HG02759 (cell line): ENCODE measurements at regions not wholly inside any gene's neighbourhood (a gene's known extent, or its start where the extent isn't known, plus 50 kb on each side); places are given as distances from the start of the nearest gene placed in this dataset.

Experiments used
- ATAC-seq: cut with Tn5 transposase; IDR thresholded peaks from one replicate; pipeline ENCODE4 v1.9.1; 2021; ENCODE audit warnings: mild to moderate bottlenecking, moderate library complexity; ENCODE audit not compliant: unreplicated experiment

DNA sequence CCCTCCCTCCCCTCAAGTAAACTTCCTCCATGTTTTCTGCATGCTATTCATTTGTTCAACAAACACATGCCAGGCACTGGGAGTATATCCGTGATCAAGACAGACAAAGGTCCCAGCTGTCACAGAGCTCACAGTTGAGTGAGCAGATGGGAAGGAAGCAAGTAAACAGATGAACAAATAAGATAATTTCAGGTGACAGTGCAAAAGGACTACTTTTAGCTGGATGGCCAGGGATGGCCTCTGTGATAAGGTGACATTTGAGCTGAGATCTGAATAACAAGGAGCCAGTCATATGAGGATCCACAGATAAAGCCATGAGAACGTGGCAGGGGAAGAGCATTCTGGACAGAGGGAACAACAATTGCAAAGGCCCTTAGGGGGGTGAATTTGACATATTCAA is 121.7 kb upstream of the RAD23B start:
- no peak for ATAC-seq

DNA sequence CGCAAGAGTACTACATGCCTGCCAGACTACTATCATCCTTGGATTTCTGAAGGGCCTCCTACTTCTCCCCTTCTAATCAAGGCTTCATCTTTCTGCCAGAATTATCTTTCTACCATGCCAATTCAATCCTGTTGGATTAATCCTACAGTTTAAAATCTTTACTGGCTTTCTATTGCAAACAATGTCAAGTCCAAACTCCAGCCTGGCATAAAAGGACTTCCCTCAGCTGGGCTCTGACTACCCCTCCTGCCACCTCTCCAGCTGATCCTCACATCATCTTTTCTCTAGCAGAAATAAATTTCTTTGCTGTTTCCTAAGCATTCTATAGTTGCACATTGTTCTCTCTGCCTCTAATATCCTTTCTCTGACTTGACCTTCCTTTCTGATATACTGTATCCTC is 119.7 kb upstream of the RAD23B start:
- no peak for ATAC-seq

DNA sequence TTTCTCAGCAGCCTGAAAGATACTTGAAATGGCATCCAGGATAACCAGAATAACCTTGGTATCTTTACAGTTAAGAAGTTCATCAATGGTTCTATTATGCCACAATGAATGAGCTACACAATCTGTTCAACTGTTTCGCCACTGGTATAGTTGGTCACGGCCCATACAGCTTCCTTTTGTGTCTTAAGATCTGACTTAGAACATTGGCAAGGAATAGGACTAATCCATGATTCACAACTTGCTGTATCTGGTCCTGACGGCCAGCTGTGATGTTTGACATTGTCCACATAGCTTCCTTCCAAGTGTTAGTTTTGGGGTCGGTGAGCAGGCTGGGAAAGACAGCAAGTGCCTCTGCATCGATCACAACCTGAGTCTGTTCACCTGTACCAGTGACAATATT is 113.3 kb upstream of the RAD23B start:
- no peak for ATAC-seq

DNA sequence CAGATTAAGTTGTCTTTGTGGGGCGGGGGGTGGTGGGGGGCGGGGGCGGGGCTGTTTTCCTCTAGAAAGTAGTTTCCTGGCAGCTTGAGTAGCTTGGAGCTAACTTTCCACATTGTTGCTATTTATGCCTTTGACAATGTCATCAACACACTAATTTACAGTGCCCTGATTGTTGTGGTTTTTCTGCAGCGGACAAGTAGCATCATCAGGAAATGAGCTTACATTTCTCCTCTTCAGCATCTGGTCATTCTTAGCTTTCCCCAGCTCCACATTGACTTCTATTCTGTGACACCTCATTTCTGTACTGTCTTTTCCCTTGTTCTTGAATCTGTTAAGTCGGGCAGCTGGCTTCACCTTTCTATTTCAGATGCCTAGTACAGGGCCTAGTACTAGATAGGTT is 112.3 kb upstream of the RAD23B start:
- no peak for ATAC-seq

DNA sequence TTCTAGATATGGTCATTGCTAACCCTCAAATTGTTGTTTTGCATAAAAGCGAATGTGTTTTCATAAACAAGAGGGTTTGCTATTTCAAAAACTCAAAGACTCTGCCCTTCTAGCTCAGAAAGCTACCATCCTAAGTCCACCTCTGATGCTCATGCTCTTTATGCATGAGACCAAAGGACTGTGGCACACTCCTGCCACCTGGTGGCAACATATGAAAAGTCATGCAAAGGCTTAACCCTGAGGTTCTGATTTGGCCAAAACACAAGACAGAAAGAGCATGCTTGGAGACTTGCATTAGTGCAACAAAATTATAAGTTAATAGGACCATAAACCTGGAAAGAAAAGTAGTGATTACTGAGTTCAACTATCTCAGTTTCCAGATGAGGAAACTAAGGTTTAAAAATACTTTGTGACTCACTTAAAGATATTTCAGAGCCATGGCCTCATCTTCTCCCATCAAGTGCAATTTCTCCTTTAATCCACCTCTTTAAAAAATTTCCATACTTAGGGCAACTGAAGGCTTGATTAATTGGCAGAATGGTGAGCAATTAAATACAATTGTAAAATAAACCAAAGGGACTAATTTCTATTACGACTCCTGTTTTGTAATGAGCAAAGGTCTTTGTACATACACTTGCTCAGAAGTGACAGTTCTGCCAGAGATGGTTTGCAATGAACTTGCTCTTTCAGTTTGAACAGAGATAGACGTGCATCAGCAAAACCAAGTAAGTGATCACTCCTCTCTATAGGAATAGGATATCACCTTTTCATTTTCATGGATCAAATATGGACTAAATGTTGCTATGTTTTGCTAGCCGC is 110.7 kb upstream of the RAD23B start:
- peak; percentile 65 for ATAC-seq

DNA sequence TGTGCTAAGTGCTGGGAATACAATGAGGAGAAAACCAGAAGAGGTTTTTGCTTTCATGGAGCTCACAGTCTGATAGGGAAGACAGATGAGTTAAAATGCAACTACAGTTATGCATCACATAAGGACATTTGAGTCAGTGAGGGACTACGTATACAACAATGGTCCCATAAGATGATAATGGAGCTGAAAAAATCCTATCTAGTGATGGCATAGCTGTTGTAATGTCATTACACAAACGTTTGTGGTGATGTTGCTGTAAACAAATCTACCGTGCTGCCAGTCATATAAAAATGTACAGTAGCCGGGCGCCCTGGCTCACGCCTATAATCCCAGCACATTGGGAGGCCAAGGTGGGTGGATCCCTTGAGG is 110.1 kb upstream of the RAD23B start:
- ATAC-seq, result peak; percentile 44

DNA sequence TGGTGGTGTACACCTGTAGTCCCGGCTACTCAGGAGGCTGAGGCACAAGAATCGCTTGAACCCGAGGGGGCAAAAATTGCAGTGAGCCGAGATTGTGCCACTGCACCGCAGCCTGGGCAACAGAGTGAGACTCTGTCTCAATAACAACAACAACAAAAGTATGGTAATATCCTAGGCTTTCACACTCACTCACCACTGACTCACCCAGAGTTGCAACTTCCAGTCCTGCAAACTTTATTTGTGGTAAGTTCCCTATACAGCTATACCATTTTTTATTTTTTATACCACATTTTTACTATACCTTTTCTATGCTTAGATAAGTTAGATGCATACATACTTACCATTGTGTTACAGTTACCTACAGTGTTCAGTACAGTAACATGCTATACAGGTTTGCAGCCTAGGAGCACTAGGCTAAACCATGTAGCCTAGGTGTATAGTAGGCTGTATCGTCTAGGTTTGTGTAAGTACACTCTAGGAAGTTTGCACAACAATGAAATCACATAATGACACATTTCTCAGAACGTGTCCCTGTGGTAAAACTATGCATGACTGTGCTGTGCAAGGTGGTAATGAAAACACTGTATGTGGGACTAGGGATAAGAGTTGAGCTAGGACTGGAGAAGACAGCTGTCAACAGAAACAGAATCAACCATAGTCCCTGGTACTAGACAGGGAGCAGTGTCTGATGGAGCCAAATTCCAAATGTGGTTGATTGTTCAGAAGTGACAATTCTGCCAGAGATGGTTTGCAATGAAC is 109.5 kb upstream of the RAD23B start:
- ATAC-seq, result no peak

DNA sequence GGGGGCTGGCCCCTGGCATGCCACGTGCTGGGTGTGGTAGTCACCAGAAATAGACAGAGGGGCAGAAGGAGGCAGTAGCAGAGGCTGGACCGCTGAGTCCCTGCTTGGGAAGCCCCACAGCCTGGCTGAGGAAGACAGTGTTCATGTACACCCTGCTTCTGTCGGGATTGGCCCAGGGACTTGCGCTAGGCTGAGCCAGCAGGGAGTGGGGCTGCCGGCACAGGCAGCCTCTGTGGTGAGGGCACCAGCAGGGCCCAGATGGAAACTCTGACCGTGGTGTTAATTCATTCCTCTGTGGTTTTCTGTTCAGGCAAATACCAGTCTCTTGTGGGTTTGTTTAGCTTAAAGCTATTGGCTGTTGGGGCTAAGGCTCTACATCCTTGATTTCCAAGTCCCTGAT is 108.6 kb upstream of the RAD23B start:
- ATAC-seq, result no peak

DNA sequence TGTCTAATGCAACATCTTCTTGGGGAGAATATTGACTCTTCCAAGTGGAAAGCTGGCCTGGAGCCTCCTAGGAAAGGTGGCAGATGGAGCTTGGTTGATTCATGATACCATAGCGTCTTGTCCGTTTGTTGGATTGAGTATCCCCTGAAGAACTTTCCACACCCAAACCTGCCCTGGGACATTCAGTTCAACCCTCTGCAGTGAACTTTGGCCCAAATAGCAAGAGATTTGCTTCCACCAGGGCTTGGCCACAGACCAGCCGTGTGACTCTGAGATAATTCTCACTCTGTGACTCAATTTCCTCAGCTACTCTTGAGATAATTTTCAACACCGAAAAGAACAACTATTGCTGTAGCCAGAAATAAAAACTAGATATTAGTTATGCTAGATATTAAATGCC is 108.0 kb upstream of the RAD23B start:
- no peak for ATAC-seq

DNA sequence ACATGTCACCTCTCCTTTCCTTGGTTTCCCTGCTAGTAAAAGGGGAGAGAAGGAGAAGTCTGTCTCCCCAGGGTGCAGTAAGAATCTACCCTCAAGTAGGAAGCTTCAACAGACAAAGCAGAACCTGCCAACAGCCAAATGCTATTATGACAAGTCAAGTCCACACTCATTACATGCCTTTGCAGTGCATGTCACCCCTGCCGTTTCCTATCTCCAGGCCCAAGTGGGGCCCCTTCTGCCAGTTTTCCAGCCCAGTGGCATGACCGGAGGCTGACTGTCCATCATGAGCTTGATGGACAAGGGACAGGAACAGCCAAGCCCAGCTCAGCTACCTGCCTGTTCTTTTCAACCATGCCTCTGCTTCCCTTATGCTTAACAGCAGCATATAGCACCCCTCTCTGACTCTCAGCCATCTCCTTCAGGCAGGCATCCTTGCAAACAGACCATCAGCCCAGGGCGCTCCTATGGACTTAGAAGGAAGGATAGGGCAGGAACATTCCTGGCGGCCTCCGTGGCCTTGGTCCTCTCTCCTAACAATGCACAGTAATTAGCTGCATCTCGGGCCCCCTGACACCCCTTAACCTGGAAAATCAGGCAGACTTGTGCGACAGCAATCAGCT is 107.2 kb upstream of the RAD23B start:
- ATAC-seq, result no peak

DNA sequence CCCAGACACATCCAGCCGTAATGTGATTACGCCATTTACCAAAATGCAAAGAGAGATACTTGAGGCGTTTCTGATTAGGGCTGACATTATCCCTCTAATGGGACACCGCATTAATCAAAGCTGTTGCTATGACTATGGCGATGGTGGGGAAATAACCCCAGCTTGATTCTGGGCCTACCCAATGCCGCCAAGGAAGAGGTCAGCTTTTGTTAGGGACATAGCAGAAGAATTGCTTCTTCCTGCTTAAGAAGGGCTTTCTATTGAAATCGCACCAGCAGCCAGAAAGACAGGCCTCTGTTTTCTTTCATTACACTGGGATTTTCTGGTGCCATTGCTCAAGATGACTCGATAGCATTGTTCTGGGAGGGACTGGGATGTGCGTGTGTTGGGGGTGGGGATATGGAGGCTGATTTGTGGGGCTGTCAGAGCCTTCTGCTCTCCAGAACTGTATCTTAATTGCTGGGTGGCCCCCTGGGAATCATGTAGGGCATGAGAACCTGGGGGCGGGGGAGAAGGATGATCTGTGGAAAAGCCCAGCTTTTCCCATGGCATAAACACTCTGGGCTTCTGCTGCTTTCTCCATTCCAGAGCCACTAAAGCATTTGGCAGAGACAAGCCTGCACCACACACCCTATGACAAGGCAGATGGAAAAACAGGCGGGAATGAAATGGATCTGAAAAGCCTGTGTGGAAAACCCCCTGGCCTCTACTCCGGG is 106.5 kb upstream of the RAD23B start:
- no peak for ATAC-seq

DNA sequence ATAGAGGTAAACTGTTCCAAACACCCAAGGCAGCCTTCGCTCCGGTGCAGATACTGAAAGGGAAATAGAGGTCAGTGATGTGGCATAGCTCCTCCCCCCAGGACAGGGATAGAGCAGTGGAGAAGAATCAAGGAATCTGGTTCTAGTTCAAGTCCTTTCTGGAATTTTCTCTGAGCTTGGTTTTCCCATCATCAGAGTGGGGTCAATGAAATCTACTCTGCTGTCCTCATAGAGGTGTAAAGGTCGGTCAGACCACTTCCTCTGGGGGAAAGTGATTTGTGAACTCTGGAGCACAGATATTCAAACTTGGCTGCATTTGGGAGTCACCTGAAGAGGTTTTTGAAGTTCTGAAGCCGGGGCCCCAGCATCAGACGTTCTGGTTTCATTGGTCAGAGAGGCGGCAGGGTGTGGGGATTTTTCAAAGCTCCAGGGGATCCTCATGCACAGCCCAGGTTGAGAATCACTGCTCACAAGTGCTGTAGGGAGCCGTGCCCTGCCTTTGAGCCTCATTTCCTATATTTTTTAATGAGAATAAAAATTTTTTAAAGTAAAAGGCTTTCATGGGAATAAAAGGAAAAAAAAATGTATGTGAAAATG is 105.7 kb upstream of the RAD23B start:
- ATAC-seq, result peak; percentile 33

DNA sequence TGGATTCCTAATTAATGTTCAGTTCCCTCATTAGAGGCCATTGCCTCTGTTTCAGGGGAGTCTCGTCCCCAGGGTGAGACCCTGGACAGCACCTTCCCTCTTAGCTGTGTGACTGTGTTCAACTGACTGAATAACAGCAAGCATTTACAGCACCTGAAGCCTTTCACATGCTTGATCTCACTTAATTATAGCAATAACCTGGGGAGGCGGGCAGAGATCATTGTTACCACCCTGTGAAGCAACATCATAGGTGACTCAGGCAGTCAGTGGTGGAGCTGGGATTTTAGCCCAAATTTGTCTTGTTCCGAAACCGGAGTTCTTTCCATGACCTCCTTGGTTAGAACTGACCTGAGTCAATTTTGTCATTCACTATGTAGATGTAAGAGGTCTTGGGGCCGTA is 105.2 kb upstream of the RAD23B start:
- ATAC-seq, result no peak

DNA sequence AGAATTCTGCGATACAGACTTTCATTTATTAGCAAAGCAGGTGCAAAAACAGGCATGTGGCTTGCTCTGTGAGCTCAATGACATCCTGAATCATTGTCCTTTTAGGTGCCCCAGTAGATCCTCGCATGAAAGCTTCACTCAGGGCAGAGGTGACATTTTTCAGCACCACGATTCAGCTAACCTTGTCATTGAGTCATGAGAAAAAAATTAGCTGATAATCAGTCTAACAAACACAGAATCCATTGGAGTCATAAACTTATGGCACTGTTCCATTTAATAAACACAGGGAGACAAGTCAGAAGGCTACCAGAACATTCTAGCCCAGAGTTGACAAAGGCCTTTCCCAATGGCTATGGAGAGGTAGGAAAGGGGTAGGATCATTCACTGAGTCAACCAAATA is 104.8 kb upstream of the RAD23B start:
- ATAC-seq, result no peak

DNA sequence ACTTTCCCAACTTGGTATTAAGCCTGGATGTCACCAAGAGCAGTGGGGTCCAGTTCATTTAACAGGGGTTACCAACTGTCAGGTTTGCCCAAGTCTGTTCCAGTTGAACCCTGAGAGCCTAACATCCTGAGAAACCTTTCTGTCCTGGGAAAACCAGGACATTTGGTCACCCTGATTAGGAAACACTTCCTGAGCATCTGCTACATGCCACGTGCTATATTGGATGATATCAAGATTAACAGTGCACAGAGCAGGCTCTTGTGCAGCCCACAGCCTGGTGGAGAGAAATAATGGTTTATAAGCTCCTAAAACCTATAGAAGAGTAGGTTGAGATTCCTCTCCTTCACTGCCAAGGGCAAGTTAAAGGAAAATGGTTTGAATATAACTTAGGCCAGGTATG is 102.9 kb upstream of the RAD23B start:
- ATAC-seq, result no peak

DNA sequence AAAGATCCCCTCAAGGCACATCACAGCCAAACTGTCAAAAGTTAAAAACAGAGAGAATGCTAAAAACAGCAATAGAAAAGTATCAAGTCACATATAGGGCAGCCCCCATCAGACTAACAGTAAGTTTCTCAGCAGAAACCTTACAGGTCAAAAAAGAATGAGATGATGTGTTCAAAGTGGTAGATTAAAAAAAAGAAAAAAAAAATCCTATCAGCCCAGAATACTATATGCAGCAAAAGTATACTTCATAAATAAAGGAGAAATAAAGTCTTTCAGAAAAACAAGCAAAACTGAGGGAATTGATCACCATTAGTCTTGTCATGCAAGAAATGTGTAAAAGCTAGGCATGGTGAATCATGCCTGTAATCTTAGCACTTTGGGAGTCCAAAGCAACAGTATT is 99.9 kb upstream of the RAD23B start:
- ATAC-seq, result no peak

DNA sequence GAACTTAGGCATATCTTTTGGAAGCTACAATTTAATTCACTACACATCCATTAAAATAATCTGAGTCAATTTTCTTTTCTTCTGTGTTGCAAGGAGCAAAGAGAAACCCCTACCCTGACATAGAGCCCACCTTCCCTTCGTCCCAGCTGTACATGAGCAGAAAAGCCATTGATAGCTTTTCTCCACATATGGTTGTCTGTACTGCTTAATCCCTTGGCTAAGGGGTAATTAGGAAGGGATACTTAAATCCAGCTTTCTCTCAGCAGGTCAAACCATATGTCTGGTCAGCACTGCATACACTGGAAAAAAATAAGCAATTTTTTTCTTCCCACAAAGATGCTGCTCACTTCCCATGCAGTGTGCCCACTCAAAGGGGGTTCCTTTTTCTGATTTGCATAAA is 94.7 kb upstream of the RAD23B start:
- ATAC-seq, result no peak

DNA sequence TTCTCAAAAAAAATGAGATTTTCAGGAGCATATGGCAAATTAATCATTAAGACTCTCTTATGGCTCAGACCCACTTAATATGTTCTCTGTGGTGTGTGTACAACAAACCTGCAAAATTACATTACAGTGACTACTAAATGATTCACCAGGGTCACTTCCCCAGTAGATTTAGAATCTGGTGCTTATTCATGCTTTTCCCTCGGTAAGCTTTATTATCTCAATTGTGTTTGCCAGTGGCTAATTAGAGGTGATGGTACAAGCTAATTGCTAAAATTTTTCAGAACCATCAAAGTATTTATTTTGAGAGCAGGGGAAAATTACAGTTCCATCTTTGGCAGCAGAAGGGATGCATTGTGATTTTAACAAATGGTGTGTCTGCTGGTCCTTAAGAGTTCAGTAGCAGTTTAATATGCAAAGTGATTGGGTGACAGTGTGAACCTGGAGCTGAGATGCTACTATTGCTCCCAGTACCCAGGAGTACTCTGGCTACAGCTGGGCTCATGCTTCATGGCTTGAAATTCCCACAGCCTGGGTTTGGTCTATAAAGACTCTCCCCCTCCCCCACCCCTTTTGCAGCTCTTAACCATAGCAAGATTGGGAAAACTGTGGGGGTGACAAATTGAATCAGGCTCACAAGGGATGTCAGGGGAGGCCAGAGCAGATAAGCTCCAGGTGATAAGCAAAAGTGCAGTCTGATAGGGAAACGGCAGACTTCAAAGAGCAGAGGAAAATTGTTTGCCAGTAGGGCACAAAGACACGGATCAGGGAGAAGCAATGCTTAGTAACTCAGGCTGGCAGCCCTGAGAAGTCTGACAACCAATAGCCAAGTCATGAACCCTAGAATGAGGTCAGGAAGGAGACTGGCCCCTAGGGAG is 92.8 kb upstream of the RAD23B start:
- ATAC-seq, result no peak

DNA sequence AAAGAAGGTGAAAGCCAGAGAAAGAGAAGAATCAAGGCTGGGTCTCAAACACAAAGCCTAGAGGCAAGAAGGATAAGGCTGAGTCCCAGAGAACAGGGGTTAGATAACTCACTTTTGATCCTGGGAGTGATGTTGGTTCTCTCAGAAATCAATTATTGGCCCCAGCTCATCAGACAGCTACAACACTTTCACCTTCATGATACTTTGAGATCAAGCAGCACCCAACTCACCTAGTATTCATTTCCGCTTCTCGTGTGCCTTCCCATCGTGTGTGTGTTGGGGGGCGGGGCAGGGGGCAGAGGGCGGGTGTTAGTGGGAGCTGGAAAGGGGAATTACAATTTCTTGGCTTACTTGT is 92.2 kb upstream of the RAD23B start:
- no peak for ATAC-seq

DNA sequence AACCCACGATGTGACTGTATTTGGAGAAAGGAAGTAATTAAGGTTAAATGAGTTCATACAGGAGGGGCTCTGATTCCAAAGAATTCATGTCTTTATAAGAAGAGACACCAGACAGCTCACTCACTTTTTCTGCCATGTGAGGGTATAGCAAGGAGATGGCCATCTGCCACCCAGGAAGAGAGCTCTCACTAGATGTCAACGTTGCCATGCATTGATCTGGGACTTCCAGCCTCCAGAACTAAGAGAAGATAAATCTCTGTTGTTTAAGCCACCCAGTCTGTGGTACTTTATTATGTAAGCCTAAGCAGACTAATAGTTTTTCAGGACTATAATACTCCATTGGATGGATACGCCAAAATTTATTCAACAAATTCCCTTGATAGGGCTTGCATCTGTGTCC is 89.8 kb upstream of the RAD23B start:
- ATAC-seq, result no peak
